Endodermal cell (in vitro differentiated cells): ENCODE measurements at regions not wholly inside any gene's neighbourhood (a gene's known extent, or its start where the extent isn't known, plus 50 kb on each side); places are given as distances from the start of the nearest gene placed in this dataset.

Experiments
- DNase-seq: peaks from one replicate; pipeline ENCODE4 v3.0.0-alpha.2; 2017
- H3K27ac ChIP-seq: 2 replicates; pipeline ENCODE4 v1.5.1; 2013; ENCODE audit warnings: mild to moderate bottlenecking, low read depth, low read length, moderate library complexity
- H3K27me3 ChIP-seq: 2 replicates; pipeline ENCODE4 v1.6.1; 2013; ENCODE audit warnings: mild to moderate bottlenecking, low read length, moderate library complexity; ENCODE audit not compliant: insufficient read depth, control insufficient read depth, poor library complexity, severe bottlenecking
- H3K36me3 ChIP-seq: 2 replicates; pipeline ENCODE4 v1.7.0; 2013; ENCODE audit warnings: mild to moderate bottlenecking, low read length, moderate library complexity; ENCODE audit not compliant: control insufficient read depth, insufficient read depth
- H3K4me1 ChIP-seq: one replicate; pipeline ENCODE4 v1.7.0; 2013; ENCODE audit warnings: low read length; ENCODE audit not compliant: control insufficient read depth, insufficient read depth
- H3K4me3 ChIP-seq: 2 replicates; pipeline ENCODE4 v1.5.1; 2013; ENCODE audit warnings: mild to moderate bottlenecking, low read length, moderate library complexity
- H3K9ac ChIP-seq: 2 replicates; pipeline ENCODE4 v1.6.1; 2013; ENCODE audit warnings: mild to moderate bottlenecking, low read length, moderate library complexity; ENCODE audit not compliant: poor library complexity, severe bottlenecking; ENCODE audit errors: extremely low read depth
- H3K9me3 ChIP-seq: 2 replicates; pipeline ENCODE4 v1.6.1; 2013; ENCODE audit warnings: mild to moderate bottlenecking, low read length, moderate library complexity; ENCODE audit not compliant: control insufficient read depth
- H3K27ac Mint-ChIP-seq: 2 replicates; pipeline ENCODE4 v1.8.0; 2020; ENCODE audit warnings: mixed read lengths
- H3K27me3 Mint-ChIP-seq: 2 replicates; pipeline ENCODE4 v1.8.0; 2021; ENCODE audit warnings: mild to moderate bottlenecking, mixed read lengths; ENCODE audit not compliant: insufficient read depth
- H3K36me3 Mint-ChIP-seq: 2 replicates; pipeline ENCODE4 v1.8.0; 2020; ENCODE audit warnings: low read depth, mixed read lengths
- H3K4me1 Mint-ChIP-seq: 2 replicates; pipeline ENCODE4 v1.8.0; 2020; ENCODE audit warnings: mixed read lengths
- H3K4me3 Mint-ChIP-seq: 2 replicates; pipeline ENCODE4 v1.8.0; 2020; ENCODE audit warnings: mild to moderate bottlenecking, moderate library complexity, mixed read lengths
- H3K9me3 Mint-ChIP-seq: 2 replicates; pipeline ENCODE4 v1.8.0; 2020; ENCODE audit warnings: mild to moderate bottlenecking, mixed read lengths
- CTCF ChIP-seq: fragments of 200-600 bp; sonication (generic); conservative IDR thresholded peaks from 2 replicates; pipeline ENCODE4 v1.5.0; 2021; ENCODE audit warnings: antibody characterized with exemption, mild to moderate bottlenecking
- WGBS, 2 experiments: methylation state at CpG; one replicate each; pipeline versions ENCODE4 v1.1.5 to v1.1.7; 2013; ENCODE audit warnings: missing lambda C conversion rate in 2 of 2, mixed read lengths in 1 of 2; ENCODE audit not compliant: insufficient coverage in 1 of 2, insufficient read length in 1 of 2; 5-methylcytosine and 5-hydroxymethylcytosine counted together

GRCh38 chr2:47662552-47662951 is 91.8 kb upstream of the KCNK12 start:
- H3K27me3 ChIP-seq, result no peaks in the 10 kb centered on the region
- peaks cover 6% of the 10 kb centered on the region for H3K4me1 ChIP-seq
- TF ChIP-seq CTCF, result no peak
- H3K27ac ChIP-seq, result no peak overlapping the region
- DNase-seq, result no peak
- 17% methylated on average over 1 of the region's 1 CpG; no CpG with 5 or more reads in 1 of the 2 experiments for WGBS, 2 experiments
- Mint-ChIP-seq H3K27ac (no peak overlapping the region), H3K36me3 (no peaks in the 10 kb centered on the region), H3K4me1 (peaks cover 38% of the 10 kb centered on the region), H3K4me3 (no peak overlapping the region), H3K27me3 (no peaks in the 10 kb centered on the region), H3K9me3 (no peaks in the 10 kb centered on the region)
- H3K9me3 ChIP-seq, result no peaks in the 10 kb centered on the region
- H3K36me3 ChIP-seq, result no peaks in the 10 kb centered on the region
- H3K9ac ChIP-seq, result no peak overlapping the region
- no peak overlapping the region for H3K4me3 ChIP-seq

- no peak for TF ChIP-seq CTCF
These were observed 90.5 kb upstream of the KCNK12 start for GRCh38 chr2:47661310-47661709.

GRCh38 chr2:47660168-47660567 is 89.4 kb upstream of the KCNK12 start:
- Mint-ChIP-seq H3K4me1 (peaks cover 34% of the 10 kb centered on the region), H3K9me3 (no peaks in the 10 kb centered on the region), H3K27ac (no peak overlapping the region), H3K4me3 (no peak overlapping the region), H3K27me3 (no peaks in the 10 kb centered on the region), H3K36me3 (no peaks in the 10 kb centered on the region)
- Histone ChIP-seq H3K9me3 (no peaks in the 10 kb centered on the region), H3K9ac (no peak overlapping the region), H3K27ac (no peak overlapping the region), H3K4me3 (no peak overlapping the region), H3K27me3 (no peaks in the 10 kb centered on the region), H3K4me1 (peaks cover 7% of the 10 kb centered on the region), H3K36me3 (no peaks in the 10 kb centered on the region)
- no peak for DNase-seq
- no peak for TF ChIP-seq CTCF
- WGBS, 2 experiments, result 93 to 100% methylated on average over 1 to 3 of the region's 3 CpGs

More at GRCh38 chr2:47661310-47661709, 90.5 kb upstream of the KCNK12 start:
- Histone ChIP-seq H3K27me3 (no peaks in the 10 kb centered on the region), H3K36me3 (no peaks in the 10 kb centered on the region), H3K9ac (no peak overlapping the region), H3K4me1 (peaks cover 6% of the 10 kb centered on the region), H3K9me3 (no peaks in the 10 kb centered on the region), H3K27ac (no peak overlapping the region), H3K4me3 (no peak overlapping the region)
- Mint-ChIP-seq H3K27ac (no peak overlapping the region), H3K4me1 (peaks cover 33% of the 10 kb centered on the region), H3K9me3 (no peaks in the 10 kb centered on the region), H3K36me3 (no peaks in the 10 kb centered on the region), H3K27me3 (no peaks in the 10 kb centered on the region), H3K4me3 (no peak overlapping the region)
- 99 to 100% methylated on average over 4 to 5 of the region's 6 CpGs for WGBS, 2 experiments
- no peak for DNase-seq
